Hypothalamus (tissue), 51 donors: ENCODE measurements at regions not wholly inside any gene's neighbourhood (a gene's known extent, or its start where the extent isn't known, plus 50 kb on each side); places are given as distances from the start of the nearest gene placed in this dataset.
"Not testable (repeated sequence)": the region's sequence is repeated elsewhere in the genome, so short reads cannot be mapped to it uniquely, and the experiment has no call there.

Experiments used
- DNase-seq, 51 donors: peaks; one replicate each; lab custom pipeline; 2025; lab: John Stamatoyannopoulos, UW

DNA sequence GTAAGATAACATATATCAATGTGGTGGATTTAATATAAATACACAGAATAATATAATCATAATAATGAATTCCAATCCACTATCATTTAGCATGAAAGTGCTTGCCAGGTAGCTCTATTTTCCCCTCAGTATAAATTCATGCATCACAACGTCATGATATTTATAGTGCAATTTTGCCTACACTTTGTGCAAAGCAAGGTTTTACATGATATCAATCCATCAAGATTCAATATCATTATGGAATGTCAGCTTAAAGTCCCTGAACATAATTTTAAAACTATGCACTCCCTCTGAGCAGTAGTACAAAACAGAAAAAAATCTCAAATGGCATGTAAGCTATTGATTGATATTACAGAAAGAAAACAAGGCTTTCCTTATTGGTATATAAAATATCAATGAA, 962.2 kb upstream of the PCDH20 start:
- no peak for DNase-seq

DNA sequence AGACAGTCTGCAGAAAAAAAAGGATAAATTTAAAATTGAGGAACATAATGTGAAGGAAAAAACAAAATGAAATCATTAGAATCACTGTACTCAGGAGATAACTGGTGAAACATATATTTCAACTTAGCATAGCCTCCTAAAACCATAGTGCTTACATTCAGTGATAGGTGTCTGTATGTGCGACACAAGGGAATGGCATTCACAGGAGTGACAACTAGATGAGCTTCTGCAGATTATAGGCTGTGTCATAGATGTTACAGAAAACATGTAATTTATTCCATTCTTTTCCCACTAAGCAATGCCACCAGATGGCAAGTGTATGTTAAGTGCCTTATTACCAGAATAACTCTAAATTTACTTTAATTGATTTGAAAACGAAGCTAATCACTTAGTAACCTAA, 960.0 kb upstream of the PCDH20 start:
- no peak for DNase-seq

DNA sequence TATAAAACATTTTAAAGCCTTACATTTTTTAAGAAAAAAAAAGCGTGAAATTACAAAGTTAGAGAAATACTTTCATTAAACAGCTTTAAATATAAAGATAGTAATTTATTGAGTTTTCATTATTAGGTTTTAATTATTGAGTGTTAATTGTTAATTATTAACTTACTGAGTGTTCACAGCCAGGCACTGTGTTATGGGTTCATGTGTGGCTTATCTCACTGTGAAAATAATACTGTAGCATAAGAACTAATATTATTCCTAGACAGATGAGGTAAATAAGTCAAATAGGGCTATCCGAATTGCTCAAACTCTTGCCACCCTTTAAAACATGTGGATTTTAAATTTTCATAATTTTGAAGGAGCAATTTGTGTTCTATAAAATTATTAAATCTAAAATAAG, 956.1 kb upstream of the PCDH20 start:
- no peak for DNase-seq

DNA sequence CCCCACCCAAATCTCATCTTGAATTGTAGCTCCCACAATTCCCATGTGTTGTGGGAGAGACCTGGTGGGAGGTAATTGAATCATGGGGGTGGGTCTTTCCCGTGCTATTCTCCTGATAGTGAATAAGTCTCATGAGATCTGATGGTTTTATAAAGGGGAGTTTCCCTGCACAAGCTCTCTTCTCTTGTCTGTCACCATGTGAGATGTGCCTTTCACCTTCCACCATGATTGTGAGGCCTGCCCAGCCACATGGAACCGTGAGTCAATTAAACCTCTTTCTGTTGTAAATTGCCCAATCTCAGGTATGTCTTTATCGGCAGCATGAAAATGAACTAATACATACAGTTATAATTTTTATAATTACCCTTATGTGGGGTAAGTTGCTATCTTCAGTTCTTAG, 952.3 kb upstream of the PCDH20 start:
- DNase-seq: not testable (repeated sequence)

GRCh38 chr13:62360609-62361008, 945.0 kb upstream of the PCDH20 start:
- no peak for DNase-seq

DNA sequence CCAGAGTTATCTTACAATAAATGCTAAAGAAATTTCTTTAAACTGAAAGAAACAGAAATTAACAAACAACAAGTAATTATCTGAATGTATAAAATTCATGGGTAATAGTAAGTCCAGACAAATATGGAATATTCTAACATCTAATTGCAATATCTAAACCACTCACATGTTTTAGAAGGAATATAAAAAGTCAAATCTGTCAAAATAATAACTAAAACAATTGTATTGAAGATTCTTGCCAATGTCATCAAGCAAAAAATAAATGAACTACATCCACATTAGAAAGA, 942.9 kb upstream of the PCDH20 start:
- no peak for DNase-seq

GRCh38 chr13:62357887-62358645, 942.4 kb upstream of the PCDH20 start:
- DNase-seq: peak in 3 of 51 donors; percentile 5 to 21 (median 5)

DNA sequence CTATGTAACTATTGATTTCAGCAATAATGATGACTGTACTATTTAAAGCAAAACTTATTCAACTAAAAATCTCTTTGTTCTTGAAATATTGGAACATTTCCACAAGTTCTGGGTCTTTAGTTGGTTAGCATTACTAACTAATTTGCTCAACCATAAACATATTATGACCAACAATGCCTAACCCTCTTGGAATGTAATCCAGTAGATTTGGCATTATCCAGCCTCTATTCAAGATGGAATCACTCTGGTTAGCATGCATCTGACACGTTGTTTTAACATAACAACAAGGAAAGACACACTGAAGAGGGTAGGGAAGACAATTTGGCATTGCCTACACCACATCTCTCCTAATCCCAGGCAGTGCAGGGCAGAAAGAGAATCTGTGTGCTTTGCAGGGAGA, 941.3 kb upstream of the PCDH20 start:
- DNase-seq: no peak

DNA sequence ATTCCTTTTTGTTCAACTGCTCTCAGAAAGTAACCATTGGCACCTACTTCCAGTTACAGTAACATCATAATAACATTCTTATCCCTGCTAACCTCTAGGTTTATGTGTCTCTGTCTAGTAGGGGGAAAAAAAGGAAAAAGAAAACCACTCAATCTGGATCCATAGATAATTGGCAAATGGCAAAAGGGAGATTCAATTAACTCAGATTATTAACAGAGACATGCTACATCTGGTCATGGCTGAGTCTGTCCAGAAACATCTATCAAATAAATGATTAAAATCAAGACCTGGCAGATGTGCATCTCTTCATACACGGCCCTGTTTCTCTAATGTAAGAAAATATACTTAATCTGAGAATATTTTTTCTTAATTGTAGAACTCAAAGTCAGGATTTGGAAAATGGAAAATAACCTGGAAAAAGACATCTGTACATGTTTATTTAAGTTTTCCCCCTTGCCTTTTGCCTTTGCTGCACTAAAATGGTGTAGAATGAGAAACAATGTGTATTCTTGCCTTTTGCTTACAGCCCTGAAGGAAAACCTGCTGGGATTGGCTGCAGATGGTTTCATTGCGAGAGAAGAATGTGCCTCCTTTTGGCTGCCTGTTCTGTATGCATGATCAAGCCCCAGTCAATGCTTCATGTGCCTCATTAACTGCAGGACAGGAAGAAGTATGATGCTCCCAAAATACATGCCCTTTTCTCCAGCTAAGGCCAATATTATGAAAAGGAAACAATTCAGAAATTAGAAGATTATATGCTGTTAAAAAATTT, 921.6 kb upstream of the PCDH20 start:
- DNase-seq: no peak

- no peak for DNase-seq
These were observed 920.9 kb upstream of the PCDH20 start for GRCh38 chr13:62336507-62336906.

GRCh38 chr13:62333466-62333865, 917.8 kb upstream of the PCDH20 start:
- DNase-seq: no peak

DNA sequence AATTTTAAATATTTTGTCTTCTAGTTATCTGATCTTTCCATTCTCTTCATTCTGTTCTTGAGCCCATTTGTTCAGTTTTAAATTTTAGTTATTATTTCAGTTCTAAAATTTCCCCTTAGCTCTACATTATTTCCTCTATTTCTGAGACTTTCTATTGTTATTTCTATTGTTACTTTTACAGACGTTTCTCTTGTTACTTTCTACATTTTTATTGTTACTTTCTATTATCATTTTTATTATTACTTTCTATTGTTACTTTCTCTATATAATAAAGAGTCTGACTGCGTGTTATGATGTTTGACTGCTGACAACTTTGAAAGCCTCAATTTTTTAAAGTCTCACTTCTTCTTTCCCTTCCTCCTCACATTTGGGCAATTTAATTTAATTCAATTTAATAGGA, 915.7 kb upstream of the PCDH20 start:
- DNase-seq: no peak

- DNase-seq: no peak
These were observed 911.7 kb upstream of the PCDH20 start for GRCh38 chr13:62327367-62327766.

GRCh38 chr13:62324842-62325241, 909.2 kb upstream of the PCDH20 start:
- no peak for DNase-seq

DNA sequence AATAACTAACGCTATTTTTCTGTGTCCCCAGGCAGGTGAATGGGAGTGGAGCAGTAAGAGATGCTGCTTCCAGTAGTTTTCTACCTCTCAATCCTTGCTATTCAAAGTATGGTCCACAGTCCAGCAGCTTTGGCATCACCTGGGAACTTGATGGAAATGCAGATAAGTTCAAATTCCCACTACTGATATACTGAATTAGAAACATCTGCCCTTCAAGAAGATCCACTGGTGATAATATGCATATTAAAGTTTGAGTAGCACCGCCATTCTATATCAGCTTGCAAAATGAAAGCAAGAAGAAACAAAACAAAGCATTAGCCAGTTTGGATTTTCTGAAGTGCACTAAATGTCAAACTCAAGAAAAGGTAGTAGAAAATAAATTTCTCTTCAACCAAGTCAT, 906.2 kb upstream of the PCDH20 start:
- no peak for DNase-seq

DNA sequence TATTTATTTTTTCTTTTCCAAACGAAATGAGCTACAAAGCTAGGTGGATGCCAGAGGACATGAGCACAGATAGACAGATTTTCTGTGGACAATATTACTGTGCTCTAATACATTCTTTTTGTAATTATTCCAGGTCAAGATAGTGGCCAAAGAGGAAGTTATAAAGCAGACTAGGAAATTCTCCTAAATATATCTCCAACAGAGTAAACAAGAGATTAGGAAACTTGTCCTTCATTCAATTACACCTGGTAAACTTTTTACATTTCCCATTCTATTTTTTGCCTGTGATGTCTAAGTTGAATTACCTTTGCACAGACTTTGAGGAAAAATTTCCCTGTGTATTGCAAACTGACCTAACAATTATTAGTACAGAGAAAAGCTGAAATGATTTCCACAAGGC, 905.5 kb upstream of the PCDH20 start:
- DNase-seq: no peak

DNA sequence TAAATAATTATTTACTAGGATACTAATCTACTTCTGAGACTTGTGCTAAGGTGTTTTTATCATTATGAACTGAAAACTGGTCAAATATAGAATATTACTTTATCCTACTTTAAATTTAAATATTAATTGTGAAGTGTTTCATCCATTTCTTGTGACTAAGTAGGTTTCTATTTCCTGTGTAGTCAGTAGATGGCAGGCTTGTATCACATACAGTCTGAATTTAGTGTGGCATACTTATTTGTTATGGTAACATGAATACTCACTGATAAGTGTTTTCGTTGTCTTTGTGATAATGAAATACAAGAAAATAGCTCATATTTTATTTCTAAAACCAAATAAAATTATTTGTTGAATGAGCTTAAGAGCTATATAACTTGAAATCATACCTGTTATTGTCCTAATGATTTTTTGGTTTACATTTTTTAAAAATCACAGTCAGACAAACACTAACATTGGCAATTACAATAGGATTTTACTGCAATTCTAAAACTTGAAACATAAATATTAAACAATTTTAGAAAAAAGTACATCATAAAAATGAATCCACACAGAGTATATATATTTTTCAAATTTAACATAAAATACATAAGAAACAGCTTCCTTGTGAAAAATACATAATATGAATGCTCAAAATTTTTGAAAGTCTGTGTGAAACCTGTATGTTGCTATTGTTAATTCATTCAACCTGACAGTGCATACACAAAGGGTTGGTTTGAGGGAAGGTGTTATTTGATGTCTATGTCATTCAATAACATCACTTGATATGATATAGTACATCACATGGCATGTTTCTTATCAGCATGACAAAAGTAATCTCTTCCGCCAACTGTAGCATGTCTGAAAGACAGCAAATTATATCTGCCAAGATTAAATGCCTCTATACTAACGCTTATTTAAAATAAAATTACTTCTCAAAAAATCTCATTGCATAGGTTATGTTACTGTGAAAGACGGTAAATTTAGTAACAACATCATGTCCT, 904.8 kb upstream of the PCDH20 start:
- peak in 2 of 51 donors; percentile 4 to 26 for DNase-seq

DNA sequence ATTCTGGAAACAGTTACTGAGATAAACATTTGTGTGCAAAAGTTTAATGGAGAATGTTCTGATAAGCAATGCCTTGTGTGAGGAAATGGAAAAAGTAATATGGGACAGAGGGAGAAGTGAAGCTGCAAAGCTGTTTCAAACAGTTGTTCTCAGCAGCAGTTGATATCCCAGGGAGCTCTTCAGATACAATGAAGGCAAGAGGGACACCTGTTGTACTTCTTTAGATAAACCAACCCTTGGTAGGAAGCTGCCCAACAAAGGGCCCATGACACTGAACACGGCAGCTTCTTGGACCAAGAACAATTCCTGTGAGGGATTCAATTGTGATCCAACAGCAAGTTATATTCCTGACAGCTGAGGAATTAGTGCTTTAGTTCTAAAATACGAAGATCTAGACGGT, 894.3 kb upstream of the PCDH20 start:
- DNase-seq: no peak

GRCh38 chr13:62305756-62306155, 890.1 kb upstream of the PCDH20 start:
- DNase-seq: no peak

GRCh38 chr13:62302341-62302740, 886.7 kb upstream of the PCDH20 start:
- DNase-seq: no peak

GRCh38 chr13:62299988-62300387, 884.3 kb upstream of the PCDH20 start:
- DNase-seq: no peak
